DND-41 (cell line): ENCODE measurements at regions not wholly inside any gene's neighbourhood (a gene's known extent, or its start where the extent isn't known, plus 50 kb on each side); places are given as distances from the start of the nearest gene placed in this dataset.

Source experiments
- ATAC-seq: fragments of 200-7000 bp; cut with Tn5 transposase; 3 replicates; pipeline ENCODE4 v1.9.1; 2021; ENCODE audit warnings: low read depth; ENCODE audit not compliant: insufficient read depth
- DNase-seq: peaks from one replicate; pipeline ENCODE4 v3.0.0-alpha.2; 2020
- H2AFZ ChIP-seq: 2 replicates; pipeline ENCODE4 v1.6.0; 2012; ENCODE audit warnings: low read depth, low read length
- H3K27ac ChIP-seq: 2 replicates; pipeline ENCODE4 v1.5.1; 2012; ENCODE audit warnings: low read length, inconsistent platforms
- H3K27me3 ChIP-seq: fragments of 200-600 bp; sonication (generic); 2 replicates; pipeline ENCODE4 v1.6.0; 2012; ENCODE audit warnings: low read length, mild to moderate bottlenecking, inconsistent platforms; ENCODE audit not compliant: insufficient read depth, poor library complexity
- H3K36me3 ChIP-seq: 2 replicates; pipeline ENCODE4 v1.5.1; 2012; ENCODE audit warnings: low read length, inconsistent platforms; ENCODE audit not compliant: insufficient read depth
- H3K4me1 ChIP-seq: 2 replicates; pipeline ENCODE4 v1.5.1; 2012; ENCODE audit warnings: mild to moderate bottlenecking, low read length; ENCODE audit not compliant: insufficient read depth
- H3K4me2 ChIP-seq: 2 replicates; pipeline ENCODE4 v1.6.0; 2012; ENCODE audit warnings: mild to moderate bottlenecking, moderate library complexity, low read length, inconsistent platforms; ENCODE audit not compliant: insufficient read depth
- H3K4me3 ChIP-seq, 2 experiments: fragments of 200-600 bp in 1 of 2; shearing (Covaris generic) in 1 of 2; 2 replicates each; pipeline ENCODE4 v1.5.1; 2012 to 2016; ENCODE audit warnings: inconsistent platforms in 2 of 2, low read length in 2 of 2, mild to moderate bottlenecking in 2 of 2, low read depth in 1 of 2, moderate library complexity in 1 of 2
- H3K79me2 ChIP-seq: 2 replicates; pipeline ENCODE4 v1.6.0; 2012; ENCODE audit warnings: low read length, inconsistent platforms; ENCODE audit not compliant: insufficient read depth
- H3K9ac ChIP-seq: 2 replicates; pipeline ENCODE4 v1.6.0; 2012; ENCODE audit warnings: low read depth, mild to moderate bottlenecking, inconsistent platforms, low read length, moderate library complexity
- H3K9me3 ChIP-seq: 2 replicates; pipeline ENCODE4 v1.5.1; 2012; ENCODE audit warnings: low read length, moderate library complexity, mild to moderate bottlenecking, inconsistent platforms; ENCODE audit not compliant: insufficient read depth, severe bottlenecking
- H4K20me1 ChIP-seq: 2 replicates; pipeline ENCODE4 v1.6.0; 2012; ENCODE audit warnings: low read length; ENCODE audit not compliant: insufficient read depth
- EZH2 ChIP-seq: IDR thresholded peaks from 3 replicates; pipeline ENCODE4 v1.6.1; 2012; ENCODE audit warnings: borderline replicate concordance, low read depth, mild to moderate bottlenecking, moderate library complexity, low read length, inconsistent platforms; ENCODE audit not compliant: severe bottlenecking
- TF ChIP-seq, protein P1 (sequence below): IDR thresholded peaks from 2 replicates; pipeline ENCODE4 v1.5.1; 2012; ENCODE audit warnings: borderline replicate concordance, low read length, moderate library complexity, mild to moderate bottlenecking; ENCODE audit not compliant: poor library complexity, severe bottlenecking; ENCODE audit errors: extremely low read depth

DNA sequence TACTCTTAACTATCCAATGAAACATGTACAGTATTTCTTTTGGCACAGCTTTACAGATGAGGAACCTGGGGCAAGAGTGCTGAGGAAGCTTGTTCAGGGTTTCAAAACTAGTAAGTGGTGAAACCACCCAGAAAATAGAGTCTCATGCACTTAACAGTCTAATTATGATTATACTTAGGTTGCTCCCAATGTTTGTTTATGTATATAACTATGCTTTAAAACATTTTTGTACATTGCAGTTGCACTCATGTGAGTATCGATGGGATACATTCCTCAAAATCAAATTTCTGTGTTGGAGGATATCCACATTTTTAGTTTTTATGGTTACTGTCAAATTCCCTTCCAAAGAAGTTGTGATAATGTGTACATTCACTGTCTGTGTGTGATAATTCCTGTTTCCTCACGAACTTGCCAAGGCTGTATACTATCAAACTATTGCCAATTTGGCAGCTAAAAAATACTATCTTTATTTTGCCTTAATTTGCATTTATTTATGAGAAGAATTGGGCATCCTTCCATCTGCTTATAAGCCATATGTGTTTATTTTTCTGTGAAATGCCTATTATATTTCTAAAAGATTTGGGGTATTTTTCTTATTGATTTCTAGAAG, 143.9 kb upstream of the SSTR1 start:
- Histone ChIP-seq H3K4me3 (no peak overlapping the region), H3K9me3 (peaks cover 14% of the 10 kb centered on the region), H3K9ac (no peak overlapping the region), H3K4me2 (no peak overlapping the region), H2AFZ (no peak overlapping the region), H3K4me1 (peaks cover 18% of the 10 kb centered on the region), H3K36me3 (no peaks in the 10 kb centered on the region; the same call in 1 of the 2 replicates), H3K27me3 (no peaks in the 10 kb centered on the region), H4K20me1 (no peaks in the 10 kb centered on the region), H3K79me2 (no peaks in the 10 kb centered on the region), H3K27ac (no peak overlapping the region)
- ATAC-seq (no peak), DNase-seq (no peak)
- TF ChIP-seq EZH2, result no peak
- TF ChIP-seq, protein P1, sequence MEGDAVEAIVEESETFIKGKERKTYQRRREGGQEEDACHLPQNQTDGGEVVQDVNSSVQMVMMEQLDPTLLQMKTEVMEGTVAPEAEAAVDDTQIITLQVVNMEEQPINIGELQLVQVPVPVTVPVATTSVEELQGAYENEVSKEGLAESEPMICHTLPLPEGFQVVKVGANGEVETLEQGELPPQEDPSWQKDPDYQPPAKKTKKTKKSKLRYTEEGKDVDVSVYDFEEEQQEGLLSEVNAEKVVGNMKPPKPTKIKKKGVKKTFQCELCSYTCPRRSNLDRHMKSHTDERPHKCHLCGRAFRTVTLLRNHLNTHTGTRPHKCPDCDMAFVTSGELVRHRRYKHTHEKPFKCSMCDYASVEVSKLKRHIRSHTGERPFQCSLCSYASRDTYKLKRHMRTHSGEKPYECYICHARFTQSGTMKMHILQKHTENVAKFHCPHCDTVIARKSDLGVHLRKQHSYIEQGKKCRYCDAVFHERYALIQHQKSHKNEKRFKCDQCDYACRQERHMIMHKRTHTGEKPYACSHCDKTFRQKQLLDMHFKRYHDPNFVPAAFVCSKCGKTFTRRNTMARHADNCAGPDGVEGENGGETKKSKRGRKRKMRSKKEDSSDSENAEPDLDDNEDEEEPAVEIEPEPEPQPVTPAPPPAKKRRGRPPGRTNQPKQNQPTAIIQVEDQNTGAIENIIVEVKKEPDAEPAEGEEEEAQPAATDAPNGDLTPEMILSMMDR, result no peak

DNA sequence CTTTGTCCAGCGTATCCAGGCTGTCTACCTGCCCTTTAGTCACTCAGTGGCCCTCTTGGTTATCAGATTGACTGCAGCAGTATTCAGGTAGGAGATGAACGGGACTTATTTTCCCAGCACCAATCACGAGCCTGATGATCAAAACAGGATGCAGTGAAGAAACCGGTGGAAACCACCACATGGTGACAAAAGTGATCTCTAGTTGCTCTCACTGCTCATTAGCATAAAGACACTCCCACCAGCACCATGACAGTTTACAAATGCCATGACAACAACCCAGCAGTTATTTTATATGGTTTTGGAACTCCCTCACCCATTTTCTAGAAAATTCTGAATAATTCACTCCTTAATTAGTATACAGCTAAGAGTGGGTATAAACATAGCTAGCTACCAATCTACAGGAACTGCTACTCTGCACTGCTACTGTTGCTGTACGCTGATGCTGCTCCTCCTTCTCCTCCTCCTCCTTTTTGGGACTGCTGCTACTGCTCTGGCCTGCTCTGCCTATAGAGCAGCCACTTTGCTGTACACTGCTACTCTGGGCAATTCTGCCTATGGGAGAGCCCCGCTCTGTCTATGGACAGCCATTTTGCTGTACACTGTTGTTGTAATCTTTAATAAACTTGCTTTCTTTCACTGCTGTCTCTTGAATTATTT, 142.5 kb upstream of the SSTR1 start:
- TF ChIP-seq, protein P1, result no peak
- no peak for TF ChIP-seq EZH2
- Histone ChIP-seq H3K27ac (peak overlapping the region; percentile 78), H3K4me2 (peak overlapping the region; percentile 51), H2AFZ (peak overlapping the region; percentile 73), H3K27me3 (no peaks in the 10 kb centered on the region), H3K4me3 (peak overlapping the region in 1 of 2 experiments; percentile 36; a peak in 2 of 4 replicates), H3K79me2 (no peaks in the 10 kb centered on the region), H4K20me1 (no peaks in the 10 kb centered on the region), H3K36me3 (no peaks in the 10 kb centered on the region; the same call in 1 of the 2 replicates), H3K9me3 (peaks cover 14% of the 10 kb centered on the region), H3K4me1 (peaks cover 24% of the 10 kb centered on the region), H3K9ac (no peak overlapping the region)
- DNase-seq (peak; percentile 50), ATAC-seq (peak; percentile 96)

DNA sequence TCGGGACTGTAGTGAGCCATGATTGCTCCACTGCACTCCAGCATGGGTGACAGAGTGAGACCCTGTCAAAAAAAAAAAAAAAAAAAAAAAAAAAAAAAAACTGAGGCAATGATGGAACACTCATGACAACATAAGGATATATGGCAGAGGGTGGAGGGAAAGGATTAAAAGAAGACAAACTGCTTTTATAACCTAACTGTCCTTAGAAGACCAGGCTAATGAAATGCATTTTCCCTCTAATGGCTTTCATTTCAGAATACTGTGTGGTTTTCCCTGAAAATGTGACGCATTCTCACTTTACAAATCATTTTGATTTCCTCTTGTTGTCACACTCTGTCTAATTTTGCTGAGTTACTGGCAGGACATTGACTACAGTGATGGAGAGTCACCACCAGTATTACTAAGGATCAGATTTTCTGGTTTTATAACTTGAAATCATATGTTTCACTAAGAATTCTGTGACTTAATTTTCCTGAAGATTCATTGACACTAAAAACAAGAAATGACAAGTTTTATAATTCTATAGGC, 137.6 kb upstream of the SSTR1 start:
- no peaks in the 10 kb centered on the region for H3K79me2 ChIP-seq
- DNase-seq (no peak), ATAC-seq (no peak)
- H3K4me3 ChIP-seq, result no peak overlapping the region
- no peaks in the 10 kb centered on the region for H3K27me3 ChIP-seq
- no peak for TF ChIP-seq EZH2
- TF ChIP-seq, protein P1, result no peak
- peaks cover 59% of the 10 kb centered on the region for H3K4me1 ChIP-seq
- H4K20me1 ChIP-seq, result no peaks in the 10 kb centered on the region
- no peak overlapping the region for H2AFZ ChIP-seq
- H3K9me3 ChIP-seq, result no peaks in the 10 kb centered on the region
- no peaks in the 10 kb centered on the region for H3K36me3 ChIP-seq
- no peak overlapping the region for H3K27ac ChIP-seq
- H3K4me2 ChIP-seq, result no peak overlapping the region
- no peak overlapping the region for H3K9ac ChIP-seq
